ENCODE measurements at regions not wholly inside any gene's neighbourhood (a gene's known extent, or its start where the extent isn't known, plus 50 kb on each side); places are given as distances from the start of the nearest gene placed in this dataset.

GRCh38 chr13:70893832-70894231 lies 785.6 kb upstream of the KLHL1 start:
- no peak overlapping the region for H3K27ac ChIP-seq
- TF ChIP-seq ZFX (IDR thresholded peaks at IDR 0.05; ENCODE audit: borderline replicate concordance) = no peak
- TF ChIP-seq CTCF (IDR thresholded peaks at IDR 0.05) = no peak

DNA sequence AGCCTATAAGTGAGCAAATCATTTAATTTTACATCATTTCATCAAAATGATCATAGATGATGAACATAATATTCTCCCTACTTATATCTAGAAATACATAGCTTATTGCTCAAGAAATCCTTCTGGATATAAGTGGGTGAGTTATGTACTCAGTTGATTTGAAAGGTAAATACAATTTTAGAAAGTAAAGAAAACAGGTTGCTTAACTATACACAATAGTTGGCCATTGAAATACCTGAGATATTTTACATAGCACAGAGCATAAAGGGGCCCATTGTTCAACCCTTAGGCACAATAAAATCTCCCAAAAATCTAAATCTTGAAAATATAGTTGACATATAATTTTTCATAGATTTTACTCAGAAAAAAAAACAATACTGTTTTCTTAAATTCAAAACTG lies 782.0 kb upstream of the KLHL1 start:
- H3K27ac ChIP-seq = no peak overlapping the region
- TF ChIP-seq CTCF (IDR thresholded peaks at IDR 0.05) (no peak), ZFX (IDR thresholded peaks at IDR 0.05; ENCODE audit: borderline replicate concordance) (no peak)

DNA sequence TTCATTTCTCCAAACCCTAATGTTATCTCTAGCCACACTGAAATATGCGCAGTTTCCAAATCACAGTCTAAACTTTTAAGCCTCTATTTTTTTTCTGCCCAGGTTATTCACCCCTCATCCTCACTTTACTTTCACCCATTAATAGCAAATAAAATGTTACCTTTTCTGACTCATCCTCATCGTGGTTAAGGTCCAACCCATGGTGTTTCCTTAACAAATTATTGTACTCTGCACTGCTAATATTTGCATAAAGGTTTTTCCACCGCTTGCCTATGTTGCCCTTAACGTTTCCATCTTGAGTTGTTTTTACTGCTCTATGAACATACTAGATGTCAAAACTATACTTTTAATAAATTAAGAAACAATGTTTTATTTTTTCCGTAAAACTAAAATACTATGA lies 780.9 kb upstream of the KLHL1 start:
- H3K27ac ChIP-seq = no peak overlapping the region
- TF ChIP-seq ZFX (IDR thresholded peaks at IDR 0.05; ENCODE audit: borderline replicate concordance) (no peak), CTCF (IDR thresholded peaks at IDR 0.05) (no peak)

GRCh38 chr13:70884196-70884595 lies 775.9 kb upstream of the KLHL1 start:
- TF ChIP-seq CTCF (IDR thresholded peaks at IDR 0.05) = no peak
- TF ChIP-seq ZFX (IDR thresholded peaks at IDR 0.05; ENCODE audit: borderline replicate concordance) = no peak
- no peak overlapping the region for H3K27ac ChIP-seq

DNA sequence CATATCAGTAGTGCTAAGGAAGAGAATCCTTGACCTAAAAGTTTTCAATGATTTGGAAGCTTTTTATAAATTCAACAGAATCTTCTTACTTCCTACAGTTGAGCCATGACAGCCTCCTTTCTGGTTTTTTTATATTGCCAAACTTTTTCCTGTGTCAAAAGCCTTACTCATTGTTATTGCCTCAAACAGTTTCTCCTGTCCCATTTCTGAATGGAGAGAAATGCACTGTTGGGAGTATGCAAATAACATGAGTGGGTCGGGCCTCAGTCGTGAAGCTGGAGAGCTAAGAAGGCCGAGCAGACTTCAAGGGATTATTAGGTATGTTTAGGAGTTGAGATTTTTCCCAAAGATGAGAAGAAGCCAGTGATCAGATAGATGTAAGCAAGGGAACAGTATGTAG lies 766.4 kb upstream of the KLHL1 start:
- TF ChIP-seq ZFX (IDR thresholded peaks at IDR 0.05; ENCODE audit: borderline replicate concordance) = no peak
- no peak for TF ChIP-seq CTCF (IDR thresholded peaks at IDR 0.05)
- no peak overlapping the region for H3K27ac ChIP-seq

DNA sequence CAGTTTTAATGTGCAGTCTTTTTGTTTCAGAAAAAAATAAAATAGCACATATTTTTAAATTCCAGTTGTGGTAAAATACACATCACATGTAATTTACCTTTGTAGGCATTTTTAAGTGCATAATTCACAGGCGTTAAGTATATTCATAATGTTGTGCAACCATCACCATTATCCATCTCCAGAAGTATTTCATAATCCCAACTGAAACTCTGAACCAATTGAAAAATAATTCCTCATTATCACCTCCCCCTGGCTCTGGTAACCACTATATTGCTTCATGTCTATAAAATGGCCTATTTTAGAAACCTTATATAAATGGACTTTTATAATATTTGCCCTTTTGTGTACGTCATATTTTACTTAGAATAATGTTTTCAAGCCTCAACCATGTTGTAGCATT lies 756.5 kb upstream of the KLHL1 start:
- no peak overlapping the region for H3K27ac ChIP-seq

DNA sequence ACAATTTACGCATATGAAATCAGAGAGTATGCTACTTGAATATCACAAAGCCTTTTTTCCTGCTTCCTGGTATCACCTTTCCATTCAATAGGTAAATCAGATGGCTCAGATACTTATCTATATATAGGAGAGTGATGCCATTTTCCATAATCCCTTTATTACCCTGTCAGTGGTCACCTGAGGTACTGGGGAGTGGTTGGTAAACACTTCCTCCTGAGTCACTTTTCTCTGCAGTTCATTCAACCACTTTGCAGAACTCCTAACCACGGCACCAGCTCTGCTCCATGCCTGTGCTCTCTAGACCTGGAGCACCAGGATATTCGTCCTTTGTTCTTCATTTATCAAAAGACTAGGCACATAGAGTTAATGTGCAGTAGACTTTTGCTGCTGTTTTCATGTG lies 748.5 kb upstream of the KLHL1 start:
- no peak overlapping the region for H3K27ac ChIP-seq
- TF ChIP-seq CTCF (IDR thresholded peaks at IDR 0.05) (no peak), ZFX (IDR thresholded peaks at IDR 0.05; ENCODE audit: borderline replicate concordance) (no peak)

More for the DNA sequence above, 756.5 kb upstream of the KLHL1 start:
- TF ChIP-seq ZFX (IDR thresholded peaks at IDR 0.05; ENCODE audit: borderline replicate concordance) (no peak), CTCF (IDR thresholded peaks at IDR 0.05) (no peak)
